Neural crest cell (in vitro differentiated cells): ENCODE measurements at regions not wholly inside any gene's neighbourhood (a gene's known extent, or its start where the extent isn't known, plus 50 kb on each side); places are given as distances from the start of the nearest gene placed in this dataset.

Experiments
- DNase-seq: peaks from one replicate; pipeline ENCODE4 v3.0.0; 2021; ENCODE audit warnings: low read depth, mixed read lengths, low spot score
- H3K27ac Mint-ChIP-seq: one replicate; pipeline ENCODE4 v1.8.0; 2021; ENCODE audit warnings: mild to moderate bottlenecking, mixed read lengths; ENCODE audit not compliant: unreplicated experiment
- H3K27me3 Mint-ChIP-seq: 2 replicates; pipeline ENCODE4 v1.8.0; 2021; ENCODE audit warnings: low read depth, mild to moderate bottlenecking, mixed read lengths
- H3K36me3 Mint-ChIP-seq: 2 replicates; pipeline ENCODE4 v1.8.0; 2021; ENCODE audit warnings: low read depth, mild to moderate bottlenecking, mixed read lengths
- H3K4me1 Mint-ChIP-seq: 2 replicates; pipeline ENCODE4 v1.8.0; 2021; ENCODE audit warnings: mixed read lengths
- H3K4me3 Mint-ChIP-seq: one replicate; pipeline ENCODE4 v1.8.0; 2021; ENCODE audit warnings: mild to moderate bottlenecking, mixed read lengths
- H3K9me3 Mint-ChIP-seq: 2 replicates; pipeline ENCODE4 v1.8.0; 2021; ENCODE audit warnings: mixed read lengths
- CTCF ChIP-seq: fragments of 200-600 bp; sonication (generic); conservative IDR thresholded peaks from 2 replicates; pipeline ENCODE4 v1.5.0; 2021; ENCODE audit warnings: antibody characterized with exemption, mild to moderate bottlenecking

- Mint-ChIP-seq H3K4me1 (peaks cover 4% of the 10 kb centered on the region), H3K4me3 (no peak overlapping the region), H3K27me3 (no peaks in the 10 kb centered on the region), H3K9me3 (no peaks in the 10 kb centered on the region), H3K27ac (no peak overlapping the region), H3K36me3 (no peaks in the 10 kb centered on the region)
- no peak for TF ChIP-seq CTCF
- no peak for DNase-seq
Measured at GRCh38 chr1:200337410-200337809, 72.4 kb downstream of the ZNF281 start.

- Mint-ChIP-seq H3K9me3 (no peaks in the 10 kb centered on the region), H3K4me1 (peaks cover 4% of the 10 kb centered on the region), H3K27ac (peak overlapping the region; percentile 4), H3K36me3 (no peaks in the 10 kb centered on the region), H3K4me3 (no peak overlapping the region), H3K27me3 (no peaks in the 10 kb centered on the region)
- TF ChIP-seq CTCF, result no peak
- DNase-seq, result no peak
Measured at GRCh38 chr1:200336901-200337391, 72.9 kb downstream of the ZNF281 start.

GRCh38 chr1:200336101-200336845, 73.6 kb downstream of the ZNF281 start:
- no peak for DNase-seq
- H3K9me3 Mint-ChIP-seq, result no peaks in the 10 kb centered on the region
- no peaks in the 10 kb centered on the region for H3K36me3 Mint-ChIP-seq
- no peak overlapping the region for H3K4me3 Mint-ChIP-seq
- H3K27me3 Mint-ChIP-seq, result no peaks in the 10 kb centered on the region
- peak overlapping the region; percentile 12 for H3K27ac Mint-ChIP-seq
- TF ChIP-seq CTCF, result no peak
- peaks cover 9% of the 10 kb centered on the region for H3K4me1 Mint-ChIP-seq

- Mint-ChIP-seq H3K4me3 (no peak overlapping the region), H3K36me3 (no peaks in the 10 kb centered on the region), H3K27ac (no peak overlapping the region), H3K9me3 (no peaks in the 10 kb centered on the region), H3K4me1 (peaks cover 24% of the 10 kb centered on the region), H3K27me3 (no peaks in the 10 kb centered on the region)
- TF ChIP-seq CTCF, result no peak
- DNase-seq, result no peak
Measured at GRCh38 chr1:200334661-200335256, 75.1 kb downstream of the ZNF281 start.

- Mint-ChIP-seq H3K36me3 (no peaks in the 10 kb centered on the region), H3K9me3 (no peaks in the 10 kb centered on the region), H3K27me3 (no peaks in the 10 kb centered on the region), H3K27ac (no peak overlapping the region), H3K4me3 (no peak overlapping the region), H3K4me1 (peaks cover 26% of the 10 kb centered on the region)
- no peak for TF ChIP-seq CTCF
- no peak for DNase-seq
Measured at GRCh38 chr1:200333329-200333728, 76.5 kb downstream of the ZNF281 start.
